Cardiac fibroblast (primary cell): ENCODE measurements at regions not wholly inside any gene's neighbourhood (a gene's known extent, or its start where the extent isn't known, plus 50 kb on each side); places are given as distances from the start of the nearest gene placed in this dataset.

Experiments
- DNase-seq, 2 donors: peaks; one replicate each; pipeline versions ENCODE4 v3.0.0 to v3.0.0-alpha.2; 2010; ENCODE audit warnings: low read depth in 2 of 2
- H3K4me3 ChIP-seq, 2 donors: replicated peaks in 1 of 2; 1 replicate in 1 of 2; 2 replicates in 1 of 2; pipeline ENCODE4 v1.5.1; 2011; ENCODE audit warnings: low read depth in 2 of 2, low read length in 2 of 2, mild to moderate bottlenecking in 2 of 2, moderate library complexity in 1 of 2
- TF ChIP-seq, protein P1 (sequence below): IDR thresholded peaks from one replicate; pipeline ENCODE4 v1.5.1; 2011; ENCODE audit warnings: low read depth, mild to moderate bottlenecking, low read length, inconsistent platforms

DNA sequence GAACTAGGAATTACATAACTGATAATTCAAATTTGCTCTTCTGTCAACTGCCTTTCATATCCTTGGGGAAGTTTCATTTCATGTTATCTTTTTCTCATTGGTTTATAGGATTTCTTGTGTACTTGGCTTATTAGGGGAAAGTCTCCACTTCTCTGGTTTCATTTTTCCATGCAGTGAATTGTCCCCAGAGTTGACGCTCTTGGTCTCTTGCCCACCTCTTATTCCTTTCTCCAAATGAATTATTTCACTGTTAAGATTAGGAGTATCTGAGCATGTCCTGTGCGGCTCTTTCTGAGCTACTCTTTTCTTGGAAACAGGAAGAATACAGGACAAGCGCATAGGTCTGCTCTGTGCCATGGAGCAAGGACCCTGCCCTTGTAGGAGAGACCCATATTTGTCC is 104.8 kb downstream of the POSTN start:
- TF ChIP-seq, protein P1, sequence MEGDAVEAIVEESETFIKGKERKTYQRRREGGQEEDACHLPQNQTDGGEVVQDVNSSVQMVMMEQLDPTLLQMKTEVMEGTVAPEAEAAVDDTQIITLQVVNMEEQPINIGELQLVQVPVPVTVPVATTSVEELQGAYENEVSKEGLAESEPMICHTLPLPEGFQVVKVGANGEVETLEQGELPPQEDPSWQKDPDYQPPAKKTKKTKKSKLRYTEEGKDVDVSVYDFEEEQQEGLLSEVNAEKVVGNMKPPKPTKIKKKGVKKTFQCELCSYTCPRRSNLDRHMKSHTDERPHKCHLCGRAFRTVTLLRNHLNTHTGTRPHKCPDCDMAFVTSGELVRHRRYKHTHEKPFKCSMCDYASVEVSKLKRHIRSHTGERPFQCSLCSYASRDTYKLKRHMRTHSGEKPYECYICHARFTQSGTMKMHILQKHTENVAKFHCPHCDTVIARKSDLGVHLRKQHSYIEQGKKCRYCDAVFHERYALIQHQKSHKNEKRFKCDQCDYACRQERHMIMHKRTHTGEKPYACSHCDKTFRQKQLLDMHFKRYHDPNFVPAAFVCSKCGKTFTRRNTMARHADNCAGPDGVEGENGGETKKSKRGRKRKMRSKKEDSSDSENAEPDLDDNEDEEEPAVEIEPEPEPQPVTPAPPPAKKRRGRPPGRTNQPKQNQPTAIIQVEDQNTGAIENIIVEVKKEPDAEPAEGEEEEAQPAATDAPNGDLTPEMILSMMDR = no peak
- no peak for DNase-seq
- no peak overlapping the region for H3K4me3 ChIP-seq

DNA sequence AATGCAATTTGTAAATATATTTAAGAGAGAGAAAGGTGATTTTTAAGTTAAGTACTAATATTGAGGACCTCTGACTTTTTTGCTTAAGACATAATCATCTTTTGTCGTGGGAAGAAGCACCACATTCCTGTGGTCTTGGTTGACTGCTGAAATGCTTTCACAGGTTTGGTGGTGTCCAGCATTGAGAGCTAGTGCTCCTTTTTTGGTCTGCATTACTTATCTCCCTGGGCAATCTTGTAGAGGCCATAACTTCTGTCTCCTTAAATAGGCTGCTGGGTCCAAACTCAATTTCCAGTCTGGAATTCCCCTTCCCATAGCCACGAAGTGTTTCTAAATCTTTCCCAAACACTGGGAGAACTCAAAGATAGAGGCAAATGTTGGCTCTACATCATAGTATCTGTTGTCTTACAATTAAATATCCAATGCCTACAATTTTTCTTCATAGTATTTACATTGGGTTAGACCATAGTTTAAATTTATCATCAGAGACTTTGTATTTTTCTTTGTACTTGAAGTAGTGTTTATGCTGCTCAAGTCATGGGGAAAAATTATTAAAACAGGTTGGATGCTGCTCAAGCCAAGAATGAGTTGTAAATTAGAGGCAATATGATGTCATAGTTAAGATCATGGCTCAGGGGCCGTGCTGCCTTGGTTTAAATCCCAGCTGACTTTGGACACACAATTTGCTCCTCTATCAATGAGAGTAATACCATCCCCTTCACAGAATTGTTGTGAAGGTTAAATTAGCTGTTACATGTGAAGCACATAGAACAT is 105.6 kb downstream of the POSTN start:
- H3K4me3 ChIP-seq = no peak overlapping the region
- peak; percentile 55 to 91 for DNase-seq
- TF ChIP-seq, protein P1 = no peak

DNA sequence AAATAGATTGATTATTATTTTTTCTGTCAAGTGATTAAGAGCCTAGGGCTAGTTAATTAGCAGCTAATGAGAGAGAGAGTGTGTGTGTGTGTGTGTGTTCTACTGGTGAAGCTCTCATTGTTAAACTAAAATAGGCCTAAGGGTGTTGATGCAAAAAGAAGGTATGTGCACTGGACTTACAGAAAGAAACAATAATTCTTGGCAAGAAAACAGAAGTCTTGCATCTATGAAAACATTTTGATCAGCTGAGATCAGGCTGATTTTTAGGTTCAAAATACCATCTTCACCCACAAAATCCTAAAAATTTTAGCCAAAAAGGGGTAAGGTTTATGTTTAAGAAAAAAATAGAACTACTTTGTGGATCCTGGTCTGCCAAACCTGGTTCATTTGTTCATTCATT is 106.5 kb downstream of the POSTN start:
- no peak overlapping the region for H3K4me3 ChIP-seq
- TF ChIP-seq, protein P1 = no peak
- peak in 1 of 2 donors; percentile 64 for DNase-seq

DNA sequence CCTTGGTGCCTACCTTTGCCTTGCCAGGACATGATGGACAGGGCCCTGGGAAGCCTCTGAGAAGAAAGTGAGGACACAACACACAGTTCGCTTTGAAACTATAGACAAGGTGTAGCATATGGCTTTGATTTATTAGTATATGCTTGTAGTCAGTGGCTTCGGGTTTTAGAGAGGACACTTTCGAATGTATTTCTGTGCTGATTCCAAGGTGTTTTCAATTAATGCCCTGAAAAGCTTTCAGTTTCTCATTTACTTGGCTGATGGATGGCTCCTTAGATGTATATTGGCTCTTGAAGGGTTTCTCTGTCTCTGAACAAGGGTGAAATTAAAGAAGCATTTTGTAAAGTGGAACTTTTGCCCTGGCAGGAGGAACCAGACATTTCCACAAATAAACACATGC is 106.9 kb downstream of the POSTN start:
- TF ChIP-seq, protein P1 = no peak
- DNase-seq = no peak
- no peak overlapping the region for H3K4me3 ChIP-seq

DNA sequence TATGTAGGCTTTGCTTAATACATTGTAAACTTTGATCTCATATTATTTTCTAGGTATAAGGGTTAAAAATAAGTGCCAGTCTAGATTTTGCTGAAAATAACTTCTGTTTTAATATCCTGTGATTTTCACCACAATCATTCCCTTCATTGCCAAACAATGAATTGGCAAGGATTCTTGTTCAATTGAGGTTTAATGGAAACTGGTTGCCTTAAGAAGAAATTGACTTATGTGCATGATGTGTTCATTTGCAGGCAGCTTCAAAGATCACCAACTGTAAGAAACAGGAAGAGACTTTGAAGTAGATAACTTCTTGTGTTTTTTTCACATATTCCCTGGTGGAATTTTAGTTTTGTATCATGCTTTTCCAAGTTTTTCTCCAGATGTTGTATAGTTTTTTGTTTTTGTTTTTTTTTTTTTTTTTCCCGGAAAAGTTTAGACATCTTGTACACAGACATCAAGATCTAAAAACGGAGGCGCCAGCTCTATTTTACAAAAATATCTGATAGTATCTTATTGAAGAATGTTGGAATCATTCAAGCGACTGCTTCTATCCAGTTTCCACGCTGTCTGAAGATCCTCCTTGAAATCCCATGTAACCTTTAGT is 108.3 kb downstream of the POSTN start:
- no peak overlapping the region for H3K4me3 ChIP-seq
- peak in 1 of 2 donors; percentile 45 for DNase-seq
- TF ChIP-seq, protein P1 = no peak

DNA sequence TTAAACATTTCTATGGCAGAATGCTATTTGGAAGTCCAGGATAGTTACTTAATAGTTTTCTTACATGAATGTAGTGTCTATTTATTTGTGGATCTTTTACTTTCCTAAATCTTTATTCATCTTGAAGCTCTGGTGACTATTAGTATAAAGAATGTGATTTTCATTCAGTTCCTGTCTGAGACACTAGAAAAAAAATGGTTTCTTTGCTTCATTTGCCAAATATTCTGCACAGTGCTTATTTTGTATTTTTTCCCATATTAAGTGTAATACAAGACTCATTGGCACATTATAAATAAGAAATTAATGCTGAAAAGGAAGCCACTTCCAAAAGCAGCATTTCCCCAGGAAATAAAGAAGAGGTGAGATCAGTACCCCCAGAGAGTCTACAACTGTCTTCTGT is 109.8 kb downstream of the POSTN start:
- peak; percentile 33 to 70 for DNase-seq
- TF ChIP-seq, protein P1 = no peak
- no peak overlapping the region for H3K4me3 ChIP-seq
